ENCODE measurements at regions not wholly inside any gene's neighbourhood (a gene's known extent, or its start where the extent isn't known, plus 50 kb on each side); places are given as distances from the start of the nearest gene placed in this dataset.
"Not testable (repeated sequence)": the region's sequence is repeated elsewhere in the genome, so short reads cannot be mapped to it uniquely, and the experiment has no call there.

DNA sequence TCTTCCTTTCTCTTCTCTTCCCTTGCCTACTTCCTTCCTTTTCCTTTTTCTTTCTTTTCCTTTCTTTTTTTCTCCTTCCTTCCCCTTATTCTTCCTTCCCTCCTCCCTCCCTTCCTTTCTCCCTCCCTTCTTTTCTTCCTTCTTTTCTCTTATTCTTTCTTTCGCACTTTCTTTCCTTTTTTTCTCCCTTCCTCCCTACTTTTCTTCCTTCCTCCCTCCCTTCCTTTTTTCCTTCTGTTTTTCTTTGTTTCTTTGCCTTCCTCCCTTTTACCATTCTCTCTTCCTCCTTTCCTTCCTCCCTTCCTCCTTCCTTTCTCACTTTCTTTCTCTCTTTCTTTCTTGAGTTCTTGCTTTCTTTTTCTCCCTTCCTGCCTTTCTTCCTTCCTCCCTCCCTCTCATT lies 416.5 kb downstream of the ANKRD30B start:
- DNase-seq (ENCODE audit: low spot score): not testable (repeated sequence)

DNA sequence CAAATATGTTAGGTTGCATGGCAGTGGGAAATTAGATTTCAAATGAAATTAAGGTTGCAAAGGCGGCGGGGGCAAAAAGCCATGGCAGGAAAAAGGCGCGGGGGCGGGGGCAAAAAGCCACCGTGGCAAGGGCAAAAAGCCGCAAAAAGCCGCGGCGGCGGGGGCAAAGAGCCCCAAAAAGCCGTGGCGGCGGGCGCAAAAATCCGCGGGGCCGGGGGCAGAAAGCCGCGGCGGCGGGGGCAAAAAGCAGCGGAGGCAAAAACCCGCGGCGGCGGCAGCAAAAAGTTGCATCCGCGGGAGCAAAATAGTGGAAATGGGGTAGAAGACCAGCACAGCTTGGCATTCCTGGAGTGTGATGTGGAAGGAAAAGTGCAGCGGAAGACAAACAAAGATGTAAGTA lies 417.1 kb downstream of the ANKRD30B start:
- DNase-seq (ENCODE audit: low spot score): no peak

DNA sequence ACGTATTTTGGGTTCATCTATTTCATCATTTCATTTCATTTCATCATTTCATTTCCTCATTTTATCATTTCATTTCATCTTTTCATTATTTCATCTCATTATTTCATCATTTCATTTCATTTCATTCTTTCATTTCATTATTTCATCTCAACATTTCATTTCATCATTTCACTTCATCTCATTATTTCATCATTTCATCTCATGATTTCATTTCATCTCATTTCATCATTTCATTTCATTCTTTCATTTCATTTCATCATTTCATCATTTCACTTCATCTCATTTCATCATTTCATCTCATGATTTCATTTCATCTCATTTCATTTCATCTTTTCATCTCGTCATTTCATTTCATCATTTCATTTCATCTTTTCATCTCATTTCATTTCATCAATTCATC lies 445.1 kb downstream of the ANKRD30B start:
- not testable (repeated sequence) for DNase-seq (ENCODE audit: low spot score)

DNA sequence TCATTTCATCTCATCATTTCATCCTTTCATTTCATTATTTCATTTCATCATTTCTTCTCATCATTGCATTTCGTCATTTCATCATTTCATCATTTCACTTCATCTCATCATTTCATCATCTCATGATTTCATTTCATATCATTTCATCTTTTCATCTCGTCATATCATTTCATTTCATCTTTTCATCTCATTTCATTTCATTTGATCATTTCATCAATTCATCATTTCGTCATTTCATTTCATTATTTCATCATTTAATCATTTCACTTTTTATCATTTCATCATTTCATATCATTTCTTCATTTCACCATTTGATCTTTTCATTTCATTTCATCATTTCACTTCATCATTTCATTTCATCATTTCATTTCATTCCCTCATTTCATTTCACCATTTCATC lies 445.8 kb downstream of the ANKRD30B start:
- DNase-seq (ENCODE audit: low spot score): not testable (repeated sequence)

DNA sequence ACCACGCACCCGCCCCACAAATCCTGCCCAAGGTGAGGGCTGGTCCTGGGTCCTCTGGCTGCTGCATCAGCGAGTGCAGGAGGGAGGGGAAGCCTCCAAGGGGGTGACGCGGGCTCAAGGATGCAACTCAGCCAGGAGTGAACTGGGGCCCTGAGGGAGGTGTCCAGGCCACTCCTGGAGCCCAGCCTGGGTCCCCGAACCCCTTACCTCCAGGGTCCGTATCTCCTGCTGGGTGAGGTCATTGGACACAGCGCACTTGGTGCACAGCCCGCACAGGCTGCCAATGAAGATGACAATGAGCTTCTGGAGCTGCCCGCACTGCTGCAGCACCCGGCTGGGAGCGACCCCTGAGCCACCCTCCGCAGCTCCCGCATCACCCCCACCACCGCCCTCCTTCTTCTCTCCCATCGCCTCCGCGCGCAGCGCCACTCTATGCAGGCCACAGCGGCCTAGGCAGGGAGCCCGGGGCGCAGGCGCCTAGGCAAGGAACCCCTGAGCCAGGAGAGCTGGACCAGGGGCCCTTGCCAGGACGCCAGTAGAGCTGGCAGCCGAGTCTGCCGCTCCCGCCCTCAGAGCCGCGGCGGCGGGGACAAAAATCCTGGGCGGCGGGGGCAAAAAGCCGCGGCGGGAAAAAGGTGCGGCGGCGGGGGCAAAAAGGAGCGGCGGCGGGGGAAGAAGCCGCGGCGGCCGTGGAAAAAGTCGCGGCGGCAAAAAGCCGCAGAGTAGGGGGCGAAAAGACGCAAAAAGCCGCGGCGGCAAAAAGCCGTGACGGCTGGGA lies 449.6 kb downstream of the ANKRD30B start:
- peak; percentile 3 for DNase-seq (ENCODE audit: low spot score)

DNA sequence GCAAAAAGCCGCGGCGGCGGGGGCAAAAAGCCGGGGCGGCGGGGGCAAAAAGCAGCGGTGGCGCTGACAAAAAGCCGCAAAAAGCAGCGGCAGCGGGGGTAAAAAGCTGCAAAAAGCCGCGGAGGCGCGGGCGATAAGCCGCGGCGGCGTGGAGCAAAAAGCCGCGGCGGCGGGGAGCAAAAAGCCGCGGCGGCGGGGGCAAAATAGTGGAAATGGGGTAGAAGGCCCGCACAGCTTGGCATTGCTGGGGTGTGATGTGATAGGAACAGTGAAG lies 450.1 kb downstream of the ANKRD30B start:
- no peak for DNase-seq (ENCODE audit: low spot score)
